NCI-H345 treated with DMSO at 0.1 percent for 48 hours (cell line): ENCODE measurements at regions not wholly inside any gene's neighbourhood (a gene's known extent, or its start where the extent isn't known, plus 50 kb on each side); places are given as distances from the start of the nearest gene placed in this dataset.

ENCODE experiments used
- DNase-seq: peaks from one replicate; lab custom pipeline; 2025; ENCODE audit not compliant: unreplicated experiment; lab: John Stamatoyannopoulos, UW

- no peak for DNase-seq
Measured at GRCh38 chr10:111784946-111785465, 398.6 kb downstream of the GPAM start.

- DNase-seq = no peak
Measured at GRCh38 chr10:111785921-111786320, 397.6 kb downstream of the GPAM start.

DNA sequence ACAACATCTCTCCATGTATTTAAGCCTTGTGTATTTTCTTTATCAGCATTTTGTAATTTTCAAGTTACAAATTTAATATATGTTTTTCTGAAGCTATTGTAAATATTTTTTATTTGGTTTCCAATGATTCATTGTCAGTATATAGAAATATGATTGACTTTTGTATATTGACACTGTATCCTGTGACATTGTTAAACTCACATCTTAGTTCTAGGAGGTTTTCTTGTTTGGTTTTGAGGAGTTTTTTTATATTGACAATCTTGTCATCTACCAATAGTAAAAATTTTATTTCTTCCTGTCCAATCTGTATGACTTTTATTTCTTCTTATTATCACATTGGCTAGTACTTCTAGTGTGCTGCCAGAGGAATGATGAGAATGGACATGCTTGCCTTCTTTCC is 393.7 kb downstream of the GPAM start:
- DNase-seq = no peak

DNA sequence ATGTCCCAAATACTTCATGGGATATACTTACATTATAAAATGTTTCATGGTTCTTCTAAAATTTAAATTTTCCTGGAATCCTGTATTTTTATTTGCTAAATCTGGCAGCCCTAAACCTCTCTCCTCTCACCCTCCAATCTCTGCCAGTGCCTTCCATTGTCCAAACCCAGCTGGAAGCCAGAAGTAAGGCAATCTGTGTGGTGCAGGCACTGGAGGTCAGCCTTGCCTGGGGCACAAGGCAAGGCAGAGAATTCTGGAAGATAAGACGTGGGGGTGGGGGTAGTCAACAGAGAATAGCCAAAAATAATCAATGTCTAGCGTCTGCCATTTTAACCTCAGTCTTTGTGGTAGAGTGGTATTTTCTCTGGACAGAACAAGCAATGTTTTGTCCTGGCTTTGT is 381.7 kb downstream of the GPAM start:
- DNase-seq = no peak

DNA sequence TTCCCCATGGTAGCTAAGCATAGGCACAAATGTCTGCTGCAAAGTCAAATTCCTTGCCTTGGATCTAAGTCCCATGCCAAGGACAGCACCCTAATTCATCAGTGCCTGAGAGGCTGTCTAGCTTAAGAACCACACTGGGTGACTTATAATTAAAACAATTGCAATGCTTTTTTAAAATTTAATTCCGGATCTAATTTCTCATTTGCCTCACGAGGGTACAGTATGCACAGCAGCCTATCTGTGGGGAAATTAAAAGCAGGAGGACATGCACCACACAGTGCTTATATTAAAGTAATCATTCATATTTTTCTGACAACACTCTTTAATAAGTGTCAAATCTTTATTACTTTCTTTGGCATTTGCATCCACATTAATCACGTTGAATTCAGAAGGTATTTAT is 378.8 kb downstream of the GPAM start:
- no peak for DNase-seq

GRCh38 chr10:111811517-111811916 is 372.0 kb downstream of the GPAM start:
- DNase-seq = no peak

DNA sequence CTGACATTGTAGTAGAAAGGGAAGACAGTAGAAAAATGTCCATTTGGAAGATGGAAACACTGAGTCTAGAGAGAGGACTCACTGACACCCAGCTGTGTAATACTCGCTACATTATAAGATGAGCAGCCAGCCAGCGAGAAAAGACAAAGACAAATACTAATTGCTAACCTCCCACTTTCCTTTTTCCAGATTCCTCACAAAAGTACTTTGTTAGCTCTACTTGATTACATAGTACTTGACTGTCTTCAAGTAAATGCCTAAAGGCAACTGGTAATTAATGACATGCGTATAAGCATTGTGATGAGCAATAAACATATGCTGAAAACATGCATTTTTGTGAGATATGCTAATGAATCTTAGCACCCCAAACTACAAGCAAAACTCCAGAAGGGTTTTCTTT is 363.1 kb downstream of the GPAM start:
- no peak for DNase-seq

DNA sequence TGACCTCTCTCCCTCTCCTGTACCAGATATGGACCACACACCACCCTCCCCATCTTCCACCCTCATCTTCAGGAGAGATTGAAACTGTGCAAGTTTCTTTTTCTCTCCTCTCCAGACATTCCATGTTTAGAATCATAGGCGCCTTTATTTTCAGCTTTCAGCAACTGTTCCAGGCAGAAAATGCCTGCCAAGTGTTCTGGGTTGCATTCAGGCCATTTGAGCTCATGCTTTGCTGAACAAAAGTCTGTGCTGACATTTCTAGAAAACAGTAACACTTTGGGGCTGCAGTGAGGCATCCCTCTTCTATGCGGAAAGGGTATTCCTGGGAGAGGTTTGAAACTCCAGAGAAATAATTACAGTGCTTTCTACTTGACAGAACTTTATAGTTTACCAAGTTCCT is 361.7 kb downstream of the GPAM start:
- no peak for DNase-seq

- no peak for DNase-seq
Measured at GRCh38 chr10:111822661-111823060, 360.9 kb downstream of the GPAM start.

GRCh38 chr10:111824128-111824527 is 359.4 kb downstream of the GPAM start:
- no peak for DNase-seq

DNA sequence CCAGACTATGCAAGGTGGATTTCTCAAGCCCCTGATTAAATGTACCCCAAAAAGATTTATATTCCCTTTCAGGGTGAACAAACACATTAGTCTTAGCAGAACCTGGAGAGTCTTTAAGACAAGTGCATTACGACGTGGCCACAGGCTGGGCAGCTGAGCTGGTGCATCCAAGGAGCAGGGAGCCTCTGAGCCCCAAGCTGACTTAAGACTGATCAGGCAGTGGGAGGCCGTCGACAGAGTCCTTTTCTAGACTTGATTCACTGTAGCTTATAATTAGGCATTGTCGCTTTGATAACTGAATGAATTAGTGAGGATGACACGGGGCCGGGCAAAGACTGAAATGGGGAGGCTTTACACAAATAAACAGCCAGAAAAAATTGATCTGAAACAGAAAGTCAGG is 353.2 kb downstream of the GPAM start:
- no peak for DNase-seq

GRCh38 chr10:111831058-111831457 is 352.5 kb downstream of the GPAM start:
- no peak for DNase-seq

DNA sequence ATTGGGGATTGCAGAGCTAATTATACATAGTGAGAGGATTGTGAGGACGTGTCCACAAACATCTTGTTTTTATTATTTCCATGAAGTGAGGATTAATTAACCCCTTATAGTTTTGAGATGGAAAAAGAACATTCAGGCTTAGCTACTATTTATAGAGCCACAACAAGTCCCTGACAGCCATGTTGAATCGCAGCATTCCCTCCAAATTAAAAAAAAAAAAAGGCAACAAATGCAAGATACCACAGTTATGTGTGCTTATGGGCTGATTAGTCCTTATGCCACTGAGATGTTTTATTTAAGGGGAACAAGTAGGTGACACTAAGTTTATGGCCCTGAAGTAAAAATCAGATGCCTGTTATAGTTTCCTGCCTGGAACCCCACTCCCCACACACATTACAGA is 350.3 kb downstream of the GPAM start:
- no peak for DNase-seq

GRCh38 chr10:111835574-111835973 is 348.0 kb downstream of the GPAM start:
- DNase-seq = no peak

GRCh38 chr10:111836064-111836463 is 347.5 kb downstream of the GPAM start:
- DNase-seq = no peak

GRCh38 chr10:111836571-111836970 is 347.0 kb downstream of the GPAM start:
- DNase-seq = no peak

DNA sequence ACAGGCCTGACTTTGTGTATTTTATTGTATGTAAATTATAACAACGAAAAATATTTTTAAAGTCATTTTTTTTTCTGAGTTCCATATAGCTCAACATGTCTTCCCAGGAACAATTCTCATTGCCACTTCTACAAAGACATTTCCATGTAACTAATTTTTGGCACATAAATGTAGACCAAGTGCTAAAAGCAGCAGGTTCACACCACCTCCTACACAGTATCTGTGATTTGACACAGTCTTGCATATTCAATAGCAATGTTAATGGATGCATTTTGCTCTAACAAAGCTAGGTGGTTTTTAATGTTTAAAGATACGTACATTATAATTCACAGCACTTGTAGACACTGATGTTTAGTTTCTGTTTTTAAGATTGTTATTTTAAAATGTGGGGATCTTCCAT is 346.5 kb downstream of the GPAM start:
- no peak for DNase-seq

GRCh38 chr10:111837985-111838384 is 345.6 kb downstream of the GPAM start:
- DNase-seq = no peak

GRCh38 chr10:111840546-111840945 is 343.0 kb downstream of the GPAM start:
- no peak for DNase-seq

DNA sequence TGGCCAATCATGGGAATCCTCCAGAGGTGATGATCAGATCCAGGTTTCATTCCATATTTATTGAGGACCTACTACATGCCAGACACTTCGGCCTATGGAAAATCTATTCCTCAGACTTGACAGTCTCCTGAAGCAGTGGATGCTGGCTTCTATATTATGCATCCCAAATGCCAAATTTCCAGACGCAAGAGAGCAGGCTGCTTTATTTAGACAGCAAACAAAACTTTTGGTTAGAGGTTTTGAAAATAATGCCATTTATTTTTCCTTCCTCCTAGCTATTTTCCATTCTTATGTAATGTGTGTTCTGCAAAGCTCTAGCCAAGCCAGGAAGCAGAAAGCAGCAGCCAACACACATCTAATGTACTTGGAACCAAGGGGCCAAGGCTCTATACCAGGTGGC is 330.8 kb downstream of the GPAM start:
- DNase-seq = no peak

- no peak for DNase-seq
Measured at GRCh38 chr10:111856631-111857030, 326.9 kb downstream of the GPAM start.

DNA sequence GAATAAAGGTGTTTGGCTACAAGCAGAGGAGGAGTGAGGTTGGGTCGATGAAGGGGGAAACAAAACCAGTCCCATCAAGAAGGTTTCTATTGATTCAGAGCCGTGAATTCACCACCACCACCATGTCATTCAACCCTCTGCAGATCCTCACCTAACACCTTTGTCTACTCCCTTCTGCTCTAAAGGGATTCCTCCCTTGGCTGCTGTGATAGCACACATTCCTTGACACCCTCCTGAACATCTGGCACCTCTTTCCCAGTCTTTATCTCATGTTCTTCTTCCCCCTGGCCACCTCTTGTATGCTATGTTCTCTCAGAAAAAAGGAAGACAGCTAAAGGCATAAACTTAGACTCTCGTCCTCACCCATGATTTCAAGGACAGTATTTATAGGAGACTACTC is 318.0 kb downstream of the GPAM start:
- no peak for DNase-seq

DNA sequence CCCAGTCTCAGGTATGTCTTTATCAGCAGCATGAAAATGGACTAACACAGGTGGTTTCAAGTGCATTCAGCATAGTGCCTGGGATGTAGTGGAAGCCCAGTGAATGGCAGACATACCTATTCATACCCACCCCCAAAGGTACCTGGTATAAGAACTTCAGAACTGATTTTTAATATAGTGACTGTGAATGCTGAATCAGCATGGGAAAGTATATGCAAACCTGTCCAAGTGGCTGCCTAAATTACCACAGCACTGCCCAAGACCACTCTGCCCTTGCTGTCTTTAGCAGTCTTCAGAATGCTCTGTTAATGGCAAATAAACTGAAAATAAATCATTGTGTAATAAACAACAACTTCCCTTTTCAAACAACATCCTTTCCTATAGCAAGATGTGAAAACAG is 312.1 kb downstream of the GPAM start:
- DNase-seq = no peak

GRCh38 chr10:111872591-111872990 is 311.0 kb downstream of the GPAM start:
- no peak for DNase-seq
